ENCODE measurements at regions not wholly inside any gene's neighbourhood (a gene's known extent, or its start where the extent isn't known, plus 50 kb on each side); places are given as distances from the start of the nearest gene placed in this dataset.

DNA sequence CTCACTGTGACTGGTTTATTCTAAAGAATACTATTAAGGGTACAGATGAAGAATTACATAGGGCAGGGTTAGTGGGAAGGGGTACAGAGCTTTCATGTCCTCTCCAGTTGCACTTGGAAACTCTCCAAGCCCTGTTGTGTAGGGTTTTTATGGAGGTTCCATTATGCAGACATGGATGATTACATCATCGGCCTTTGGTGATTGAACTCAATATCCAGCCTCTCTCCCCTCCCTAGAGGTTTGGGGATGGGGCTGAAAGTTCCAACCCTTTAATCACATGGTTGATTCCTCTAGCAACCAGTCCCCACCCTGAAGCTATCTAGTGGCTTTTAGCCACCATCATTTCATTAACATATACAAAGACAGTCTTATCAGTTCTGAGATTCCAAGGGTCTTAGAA is 472.6 kb downstream of the BUD13 start:
- no peak for DNase-seq (ENCODE audit: low spot score)

DNA sequence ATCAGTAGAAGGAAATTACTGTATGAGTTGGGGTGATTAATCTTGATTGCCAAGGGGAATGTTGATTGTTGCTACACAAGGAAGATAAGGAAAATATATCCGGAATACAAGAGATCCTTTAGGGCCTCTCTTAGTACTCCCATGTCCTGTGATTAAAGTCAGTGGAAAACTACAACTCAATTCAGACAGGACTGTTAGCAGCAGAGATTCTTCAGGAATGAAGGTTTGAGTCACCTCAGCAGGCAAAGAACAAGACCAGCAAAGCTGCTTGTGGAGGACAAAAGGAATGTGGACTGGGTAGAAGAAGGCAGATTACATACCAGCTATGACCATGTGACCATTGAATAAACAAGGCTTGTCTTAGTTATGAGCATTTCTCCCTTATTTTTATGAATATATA is 478.2 kb downstream of the BUD13 start:
- no peak for DNase-seq (ENCODE audit: low spot score)

DNA sequence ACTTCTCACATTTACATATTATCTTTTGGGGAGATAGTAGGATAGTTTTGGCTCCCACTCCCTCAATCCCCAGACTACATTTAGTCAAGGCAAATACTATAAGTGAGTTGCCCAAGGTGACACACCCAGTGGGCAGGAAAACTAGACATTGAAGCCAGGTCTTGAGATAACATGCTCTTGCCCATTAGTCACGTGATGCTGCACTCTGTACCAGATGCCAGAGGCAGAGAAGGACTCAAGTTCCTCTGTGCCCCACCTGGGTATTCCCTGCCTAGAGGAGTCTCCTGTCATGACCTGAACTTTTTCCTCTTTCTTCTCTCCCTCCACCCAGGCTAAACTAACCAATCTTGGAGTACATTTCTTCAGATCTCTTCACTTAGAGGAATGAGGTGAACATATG is 484.9 kb downstream of the BUD13 start:
- no peak for DNase-seq (ENCODE audit: low spot score)

DNA sequence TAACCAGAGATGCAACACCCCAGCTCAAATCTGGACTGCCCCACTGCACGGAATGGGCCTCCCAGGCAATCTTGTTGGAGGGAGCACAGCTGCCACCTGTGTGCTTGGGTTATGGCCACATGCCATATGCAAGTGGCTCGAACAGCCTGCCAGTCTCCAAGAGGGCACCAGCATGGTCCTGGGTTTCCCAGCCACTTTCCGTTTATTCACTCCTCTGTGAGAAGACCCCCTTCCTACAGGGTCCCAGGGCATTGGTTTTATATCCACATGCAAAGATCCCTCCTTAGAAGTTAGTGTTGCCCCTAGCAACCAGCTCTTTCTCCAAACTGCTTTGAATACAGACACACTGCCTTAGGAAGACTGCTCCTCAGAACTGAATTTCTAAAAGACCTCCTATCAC is 487.8 kb downstream of the BUD13 start:
- DNase-seq (ENCODE audit: low spot score): no peak

DNA sequence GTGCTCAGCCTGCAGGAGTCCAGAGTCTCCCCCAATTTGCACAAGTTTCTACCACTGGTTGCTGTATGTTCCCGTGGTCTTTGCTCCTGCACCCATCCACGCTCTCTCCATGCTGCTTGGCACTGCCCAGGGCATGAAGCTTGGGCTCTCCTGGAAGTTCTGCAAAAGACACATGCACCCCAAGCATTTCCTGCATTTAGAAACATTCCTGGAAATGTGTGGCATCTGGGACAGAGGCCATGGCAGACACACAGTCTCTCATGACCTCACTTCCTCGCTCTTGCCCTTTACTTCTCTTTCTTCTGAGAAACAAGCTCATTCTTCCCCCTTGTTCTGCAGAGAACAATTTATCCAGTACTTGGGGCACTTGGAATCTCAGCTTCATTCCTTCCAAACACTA is 489.5 kb downstream of the BUD13 start:
- DNase-seq (ENCODE audit: low spot score): no peak

DNA sequence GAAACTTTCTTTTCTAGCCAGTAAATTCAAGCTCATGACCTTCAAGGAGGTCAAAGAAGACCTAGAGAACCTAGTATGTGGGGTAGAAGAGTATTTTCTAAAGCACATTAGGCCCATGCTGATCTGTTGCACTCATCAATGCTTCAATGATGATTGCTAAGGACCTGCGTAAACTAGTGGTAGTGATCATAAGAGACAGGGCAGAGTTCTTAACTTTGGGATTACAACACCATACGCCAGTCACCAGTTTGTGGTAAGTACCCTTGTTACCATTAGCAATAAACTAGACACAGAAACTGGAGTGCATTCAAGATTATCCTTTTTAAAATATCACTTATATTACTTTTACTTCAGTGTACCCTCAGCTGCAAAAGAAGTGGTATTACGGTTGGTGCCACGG is 490.3 kb downstream of the BUD13 start:
- DNase-seq (ENCODE audit: low spot score): no peak

DNA sequence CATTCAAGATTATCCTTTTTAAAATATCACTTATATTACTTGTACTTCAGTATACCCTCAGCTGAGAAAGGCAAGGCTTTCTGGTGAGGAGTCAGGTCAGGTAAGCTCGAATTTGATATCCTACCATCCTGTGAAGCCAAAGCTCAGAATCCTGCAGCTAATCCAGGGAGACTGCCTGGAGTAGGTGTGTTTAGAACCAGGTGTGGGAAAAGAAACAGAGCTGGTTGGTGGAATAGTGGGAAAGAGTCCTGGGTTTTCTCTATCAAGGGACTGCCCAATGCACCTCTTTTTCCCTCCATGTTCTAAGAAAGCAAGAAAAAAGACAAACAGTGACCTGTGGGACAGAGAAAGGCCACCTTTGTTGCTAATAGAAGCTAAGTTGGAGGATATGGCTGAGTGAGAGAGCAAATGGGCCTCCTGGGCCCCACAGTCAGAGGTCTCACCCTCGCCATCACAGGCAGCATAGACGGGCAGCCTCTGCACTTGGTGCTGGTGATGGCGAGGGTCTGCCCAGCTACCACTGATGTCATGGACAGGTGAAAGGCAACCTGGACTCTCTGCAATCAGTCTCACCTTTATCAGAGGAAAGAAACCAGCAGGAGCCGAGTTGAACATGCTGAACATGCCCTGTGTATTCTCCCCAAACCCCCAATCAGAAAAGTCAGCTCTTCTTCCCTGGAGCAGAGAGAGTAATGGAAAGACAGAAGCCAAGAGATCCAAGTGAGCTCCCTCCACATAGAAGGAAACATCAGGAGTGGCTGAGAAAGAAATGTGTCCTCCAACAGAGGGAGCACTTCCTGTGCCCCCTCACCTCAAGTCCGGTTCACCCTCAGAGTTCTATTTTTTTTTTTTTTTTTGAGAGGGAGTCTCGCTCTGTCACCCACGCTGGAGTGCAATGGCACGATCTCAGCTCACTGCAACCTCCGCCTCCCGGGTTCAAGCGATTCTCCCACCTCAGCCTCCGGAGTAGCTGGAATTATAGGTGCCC is 491.3 kb downstream of the BUD13 start:
- no peak for DNase-seq (ENCODE audit: low spot score)

DNA sequence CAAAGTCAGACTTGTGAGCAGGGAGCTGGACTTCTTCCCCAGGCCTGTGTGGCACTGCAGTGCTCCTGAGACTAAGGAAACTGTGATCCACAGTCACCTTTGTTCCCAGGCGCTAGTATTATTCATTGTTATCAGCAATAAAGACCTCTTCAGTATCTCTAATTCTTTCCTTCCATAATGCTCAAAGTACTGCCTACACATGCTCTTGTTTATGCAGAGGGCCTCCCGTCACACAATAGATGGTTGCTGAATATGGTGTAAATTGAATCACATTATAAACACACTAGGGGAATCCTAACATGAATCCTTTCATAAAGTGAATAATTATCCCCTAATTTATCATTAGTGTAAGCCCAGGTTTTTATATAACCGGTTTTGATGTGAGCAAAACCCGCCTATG is 493.3 kb downstream of the BUD13 start:
- no peak for DNase-seq (ENCODE audit: low spot score)

DNA sequence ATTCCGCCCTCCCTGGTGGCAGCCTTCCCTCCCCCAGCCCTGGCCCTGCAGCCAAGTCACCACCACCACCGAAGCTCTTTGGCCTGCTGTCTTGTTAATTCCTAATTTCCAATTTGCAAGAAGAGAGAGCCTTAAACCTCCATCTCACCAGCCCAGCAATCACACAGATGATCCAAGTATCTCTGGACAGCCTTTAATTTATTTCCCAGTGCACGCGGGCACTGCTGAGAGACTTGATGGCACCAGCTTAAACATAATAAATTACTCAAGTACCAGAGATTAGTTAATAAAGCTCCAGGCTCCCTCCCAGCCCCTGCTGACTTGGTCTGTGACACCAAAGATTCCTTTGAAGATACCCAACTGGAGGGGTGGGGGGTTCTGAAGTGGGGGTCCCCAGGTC is 494.7 kb downstream of the BUD13 start:
- DNase-seq (ENCODE audit: low spot score): no peak

DNA sequence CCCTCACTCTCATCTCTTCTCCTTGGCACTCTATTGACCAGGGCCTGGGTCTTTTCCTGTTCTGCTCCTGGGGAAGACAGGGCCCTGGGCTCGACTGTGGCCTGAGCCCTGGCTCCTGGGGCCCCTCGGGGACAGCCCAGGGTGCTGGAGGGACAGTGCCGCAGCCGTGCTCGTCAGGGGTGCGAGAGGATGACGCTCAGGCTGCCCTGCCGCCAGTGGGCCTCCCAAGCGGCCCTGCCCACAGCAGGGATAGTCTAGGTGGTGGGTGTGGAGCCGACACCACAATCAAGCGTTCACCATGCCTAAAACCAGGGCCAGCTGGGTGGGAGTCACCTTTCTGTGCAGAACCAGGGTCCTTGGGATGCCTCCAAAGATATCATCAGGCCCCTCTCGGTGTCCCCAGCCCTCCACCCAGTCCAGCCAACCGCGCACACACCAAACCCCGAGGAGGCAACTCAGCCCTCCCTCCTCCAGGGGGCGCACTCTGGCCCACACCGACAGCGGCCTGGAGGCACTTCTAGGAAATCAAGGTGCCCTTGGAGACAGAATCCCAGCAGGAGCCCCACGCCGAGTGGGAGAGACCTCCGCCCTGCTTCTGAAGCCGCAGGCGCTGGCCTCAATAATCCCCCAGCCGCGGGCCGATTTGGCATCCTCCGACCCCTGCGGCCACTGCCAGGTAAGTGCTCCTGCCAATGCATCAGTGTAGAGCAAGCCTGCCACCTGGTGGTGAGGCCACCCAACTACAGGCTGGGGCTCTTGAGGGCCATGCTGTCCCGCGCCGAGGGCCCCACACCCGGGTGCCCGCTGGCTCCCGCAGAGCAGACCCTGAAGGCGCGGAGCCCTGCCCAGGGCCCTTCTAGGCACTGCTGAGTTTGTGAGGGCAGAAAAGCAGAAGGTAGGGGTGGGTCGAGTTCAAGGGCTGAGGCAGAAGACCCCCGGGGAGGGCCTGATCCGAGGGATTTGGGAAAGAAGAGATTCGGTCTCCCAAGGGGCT is 496.4 kb downstream of the BUD13 start:
- DNase-seq (ENCODE audit: low spot score): peak; percentile 75

DNA sequence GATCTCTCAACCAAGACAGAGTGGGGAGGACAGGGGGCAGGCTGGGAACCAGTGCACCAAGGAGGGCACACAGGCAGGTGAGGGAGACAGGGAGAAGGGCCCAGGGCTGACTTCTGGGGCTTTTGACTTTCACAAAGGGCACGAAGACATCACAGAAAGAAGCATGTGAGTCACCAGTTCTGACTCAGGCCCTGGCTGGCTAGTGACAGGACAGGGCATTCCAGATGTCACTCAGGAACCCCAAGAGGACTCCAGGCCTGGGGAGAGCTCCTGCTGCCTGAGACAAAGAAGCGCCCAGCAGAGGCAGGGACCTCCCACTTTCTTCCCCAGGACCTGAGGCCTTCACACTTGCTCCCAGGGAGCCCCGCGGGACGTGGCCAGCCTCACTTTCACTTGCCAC is 497.2 kb downstream of the BUD13 start:
- peak; percentile 19 for DNase-seq (ENCODE audit: low spot score)

DNA sequence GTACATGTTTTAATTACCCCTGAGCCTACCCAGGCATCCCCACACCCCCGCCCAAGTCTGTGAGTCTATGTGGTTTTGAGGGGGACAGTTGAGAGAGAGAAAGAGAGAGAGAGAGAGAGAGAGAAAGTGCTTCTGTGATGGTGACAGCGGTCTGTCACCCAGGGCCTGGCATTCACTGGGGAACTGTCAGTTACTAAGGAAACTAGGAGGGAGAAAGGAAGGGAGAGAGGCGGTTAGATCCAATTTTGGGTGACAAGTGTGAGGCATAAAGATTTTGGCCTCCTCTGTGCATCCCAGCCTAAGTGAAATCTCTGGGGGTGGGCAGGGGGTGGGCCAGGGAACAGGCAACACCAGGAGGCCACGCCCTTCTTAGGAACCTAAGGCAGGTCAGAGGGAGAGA is 498.3 kb downstream of the BUD13 start:
- DNase-seq (ENCODE audit: low spot score): no peak

DNA sequence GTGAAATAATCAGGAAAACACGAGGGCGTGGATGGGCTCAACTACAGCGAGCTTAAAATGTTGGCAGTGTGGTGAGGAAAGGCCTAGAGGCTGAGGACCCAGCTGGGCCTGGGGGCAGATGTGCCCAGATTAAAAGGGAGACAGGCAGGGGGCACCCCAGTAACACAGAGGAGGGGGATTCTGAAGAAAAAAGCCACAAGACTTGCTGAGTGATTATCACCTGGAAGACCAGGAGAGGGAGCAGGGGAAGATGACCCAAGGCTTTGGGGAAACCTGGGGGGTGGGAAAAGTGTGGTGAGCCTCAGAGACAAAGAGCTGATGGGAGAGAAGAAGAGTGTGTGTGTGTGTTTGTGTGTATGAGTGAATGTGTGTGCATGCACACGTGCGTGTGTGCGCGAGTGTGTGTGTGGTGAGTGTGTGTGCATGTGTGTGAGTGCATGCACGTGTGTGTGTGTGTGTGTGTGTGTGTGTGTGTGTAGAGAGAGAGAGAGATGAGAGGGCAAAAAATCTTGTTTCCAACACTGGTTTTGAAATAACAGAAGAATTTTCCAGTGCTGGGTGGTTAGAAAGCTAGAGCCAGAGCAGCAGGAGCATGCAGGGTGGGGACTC is 500.5 kb downstream of the BUD13 start:
- no peak for DNase-seq (ENCODE audit: low spot score)

DNA sequence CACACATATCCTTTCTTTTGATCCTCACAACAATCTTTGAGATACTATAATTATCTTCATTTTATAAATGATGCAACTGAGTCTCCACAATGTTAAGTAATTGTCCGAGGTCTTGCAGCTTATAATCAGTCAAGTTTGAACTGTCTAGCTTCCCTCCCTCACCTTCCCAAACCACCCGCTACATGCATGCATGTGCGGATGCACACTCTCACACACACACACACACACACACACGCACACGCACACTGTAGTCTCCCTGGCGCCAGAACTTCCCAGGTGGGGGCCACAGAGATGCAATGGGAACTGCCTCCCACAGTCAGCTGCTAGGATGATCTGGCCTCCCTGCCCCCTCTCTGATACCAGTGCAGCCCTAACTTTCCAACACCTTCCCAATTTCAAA is 501.3 kb downstream of the BUD13 start:
- no peak for DNase-seq (ENCODE audit: low spot score)

DNA sequence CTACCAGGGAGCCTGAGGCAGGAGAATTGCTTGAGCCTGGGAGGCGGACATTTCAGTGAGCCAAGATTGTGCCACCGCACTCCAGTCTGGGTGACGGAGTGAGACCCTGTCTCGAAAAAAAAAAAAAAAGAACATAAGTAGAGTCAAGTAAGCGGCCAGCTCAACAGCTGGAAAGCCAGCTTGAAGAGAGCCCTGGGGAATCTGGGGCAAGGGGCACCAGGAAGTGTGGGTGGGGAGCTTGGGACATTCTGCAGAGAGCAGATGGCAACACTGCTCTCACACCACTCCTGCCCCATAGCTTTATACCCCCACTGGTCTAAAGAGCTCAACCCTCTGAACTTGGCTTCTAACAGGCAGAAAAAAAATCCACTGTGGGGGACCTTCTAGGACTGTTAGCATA is 505.6 kb downstream of the BUD13 start:
- DNase-seq (ENCODE audit: low spot score): no peak

DNA sequence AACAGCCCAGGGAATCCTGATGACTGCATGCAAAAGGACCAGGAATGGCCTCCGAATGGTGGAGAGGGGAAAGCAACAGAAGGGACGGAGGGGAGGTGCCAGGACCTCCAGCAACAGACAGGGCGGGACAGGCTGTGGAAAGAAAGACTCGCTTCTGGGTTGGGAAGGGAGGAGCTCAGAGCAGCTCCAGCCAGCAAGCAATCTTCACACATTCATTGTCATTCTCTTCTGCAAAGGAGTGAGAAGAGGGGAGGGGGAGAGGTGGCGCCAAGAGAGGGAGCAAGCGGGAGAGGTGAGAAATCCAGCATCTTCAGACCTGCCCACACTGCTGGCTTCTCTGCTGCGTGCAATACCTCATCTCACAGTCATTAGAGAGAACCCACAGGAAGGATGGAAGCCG is 509.0 kb downstream of the BUD13 start:
- no peak for DNase-seq (ENCODE audit: low spot score)

DNA sequence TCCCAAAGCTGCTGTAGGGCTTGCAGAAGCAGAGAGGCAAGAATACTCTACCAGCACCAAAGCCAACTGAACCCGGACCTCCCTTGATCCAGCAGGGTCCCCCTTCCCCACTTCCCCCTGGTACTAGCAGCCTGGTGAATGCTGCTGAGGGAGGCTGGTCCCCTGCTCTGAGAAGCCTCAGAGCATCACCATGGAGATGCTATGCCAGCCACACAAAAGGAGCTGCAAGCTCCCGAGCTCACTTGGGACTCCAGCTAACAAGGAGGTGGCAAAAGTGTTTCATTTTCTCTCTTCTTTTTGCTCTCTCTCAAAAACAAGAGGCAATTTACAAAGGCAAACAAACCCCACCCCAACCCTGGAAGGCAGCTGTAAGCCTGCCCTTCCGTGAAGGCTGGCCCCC is 509.8 kb downstream of the BUD13 start:
- no peak for DNase-seq (ENCODE audit: low spot score)

DNA sequence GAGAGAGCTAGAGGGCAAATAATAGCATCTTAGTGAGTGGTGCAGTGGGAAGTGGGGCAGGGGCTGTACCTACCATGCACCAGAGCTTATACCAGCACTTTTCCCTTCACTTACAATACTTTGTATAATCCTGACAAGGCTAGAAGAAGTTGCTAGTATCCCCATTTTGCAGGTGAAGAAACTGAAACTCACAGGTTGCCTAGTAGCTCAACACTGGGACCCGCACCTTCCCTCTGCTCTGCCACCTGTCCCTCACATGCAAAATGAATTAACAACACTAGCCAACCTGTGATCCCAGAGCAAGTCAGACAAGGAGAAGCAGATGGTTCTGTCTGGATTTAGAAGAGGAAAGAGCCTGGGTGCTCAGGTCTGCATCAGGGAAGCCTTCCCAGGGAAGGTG is 510.4 kb downstream of the BUD13 start:
- DNase-seq (ENCODE audit: low spot score): no peak

DNA sequence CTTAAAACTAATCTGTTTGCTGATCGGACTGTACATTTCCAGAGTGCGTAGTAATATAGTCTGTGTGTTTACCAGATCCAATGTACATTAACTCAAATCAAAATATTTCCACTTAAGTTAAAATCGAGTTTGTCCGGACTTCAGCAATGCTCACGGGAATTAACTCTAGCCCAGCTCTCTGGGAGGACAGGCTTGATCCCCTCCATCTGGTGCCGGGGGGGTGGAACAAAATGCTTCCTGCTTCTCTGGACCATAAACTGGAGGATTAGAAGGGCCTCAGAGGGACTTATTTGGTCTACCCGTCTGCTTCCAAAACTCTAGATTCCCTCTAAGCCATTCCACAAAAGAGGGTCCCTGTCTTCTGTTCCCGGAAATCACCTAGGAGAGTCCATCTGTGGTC is 511.2 kb downstream of the BUD13 start:
- DNase-seq (ENCODE audit: low spot score): no peak

DNA sequence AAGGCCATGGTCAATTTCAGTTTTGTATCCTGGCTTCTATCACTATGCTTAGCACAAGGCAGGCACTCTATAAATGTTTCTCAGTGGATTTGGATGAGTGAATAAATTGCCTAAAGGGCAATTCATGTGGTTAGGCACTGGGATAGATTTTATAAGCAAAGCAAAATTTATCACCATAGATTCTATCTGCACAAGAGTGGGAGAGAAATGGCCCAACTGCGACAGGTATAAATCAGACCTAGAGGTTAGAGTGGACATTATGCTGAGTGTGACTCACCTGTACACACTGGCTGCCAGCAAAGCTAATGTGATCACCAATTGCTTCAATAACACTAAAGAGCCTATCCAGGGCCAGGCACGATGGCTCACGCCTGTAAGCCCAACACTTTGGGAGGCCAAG is 514.0 kb downstream of the BUD13 start:
- no peak for DNase-seq (ENCODE audit: low spot score)

DNA sequence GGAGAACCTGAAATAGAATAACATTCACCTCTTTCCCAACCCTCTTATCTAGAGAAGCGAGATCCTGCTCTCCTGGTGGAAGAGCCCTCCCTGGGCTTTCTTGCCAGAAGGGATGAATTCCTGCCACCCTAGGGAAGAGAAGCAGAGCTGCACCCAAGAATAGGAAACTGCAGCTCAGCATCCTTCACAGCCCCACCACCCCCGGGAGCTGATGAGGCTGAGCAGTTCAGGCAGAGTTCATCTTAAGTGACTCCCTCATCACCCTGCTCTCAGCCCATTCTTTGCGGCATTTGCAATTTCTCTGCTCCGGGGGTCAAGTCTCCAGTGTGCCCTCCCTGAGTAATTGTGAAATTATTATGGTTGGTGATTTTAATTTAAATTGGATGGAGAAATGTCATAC is 514.9 kb downstream of the BUD13 start:
- DNase-seq (ENCODE audit: low spot score): no peak

DNA sequence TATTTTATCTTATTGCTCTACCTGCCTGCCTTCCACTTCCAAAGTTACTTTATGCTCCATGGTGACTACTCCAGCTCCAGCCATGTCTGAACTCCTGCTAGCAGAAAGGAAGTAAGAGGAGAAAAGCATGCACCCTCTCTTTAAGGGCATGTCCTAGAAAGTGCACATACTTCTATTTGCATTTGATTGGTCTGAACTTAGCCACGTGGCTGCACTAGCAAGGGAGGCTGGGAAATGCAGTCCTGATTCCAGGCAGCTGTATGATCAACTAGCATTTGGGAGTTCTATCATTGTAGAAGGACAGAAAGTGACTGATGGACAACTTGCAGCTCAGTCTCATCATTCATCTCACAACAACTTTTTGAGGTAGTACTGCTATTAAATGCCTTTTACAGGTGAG is 515.7 kb downstream of the BUD13 start:
- DNase-seq (ENCODE audit: low spot score): no peak

All from H4 (cell line).